ENCODE measurements at regions not wholly inside any gene's neighbourhood (a gene's known extent, or its start where the extent isn't known, plus 50 kb on each side); places are given as distances from the start of the nearest gene placed in this dataset.

DNA sequence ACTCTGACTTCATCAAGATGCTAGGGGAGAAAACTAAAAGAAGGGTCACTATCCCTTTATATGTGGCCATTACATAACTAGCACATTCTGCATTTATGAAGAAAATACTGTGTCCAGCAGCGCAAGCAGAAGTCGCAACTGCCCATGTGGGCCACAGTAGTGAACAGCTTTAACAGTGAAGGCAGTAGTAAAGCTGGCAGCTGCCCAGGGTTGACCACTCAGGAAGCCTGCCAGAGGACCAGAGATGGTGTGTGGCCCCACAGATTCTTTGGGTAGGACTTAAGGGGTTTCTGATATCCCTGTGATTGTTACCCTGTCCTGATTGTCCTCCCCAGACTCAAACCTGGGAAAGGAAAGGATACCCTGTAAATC lies 88.3 kb upstream of the NT5E start:
- TF ChIP-seq CTCF (IDR thresholded peaks at IDR 0.05; ENCODE audit: low read depth, low read length, poor library complexity, severe bottlenecking) (no peak), EZH2phosphoT487 (IDR thresholded peaks at IDR 0.05; ENCODE audit: borderline replicate concordance, low read length) (no peak)

All from DOHH2 (cell line).